Medulla oblongata (tissue), 1 donor: ENCODE measurements at regions not wholly inside any gene's neighbourhood (a gene's known extent, or its start where the extent isn't known, plus 50 kb on each side); places are given as distances from the start of the nearest gene placed in this dataset.

Experiments used
- DNase-seq: peaks from one replicate; pipeline ENCODE4 v3.0.0-alpha.2; 2015; ENCODE audit errors: extremely low spot score

DNA sequence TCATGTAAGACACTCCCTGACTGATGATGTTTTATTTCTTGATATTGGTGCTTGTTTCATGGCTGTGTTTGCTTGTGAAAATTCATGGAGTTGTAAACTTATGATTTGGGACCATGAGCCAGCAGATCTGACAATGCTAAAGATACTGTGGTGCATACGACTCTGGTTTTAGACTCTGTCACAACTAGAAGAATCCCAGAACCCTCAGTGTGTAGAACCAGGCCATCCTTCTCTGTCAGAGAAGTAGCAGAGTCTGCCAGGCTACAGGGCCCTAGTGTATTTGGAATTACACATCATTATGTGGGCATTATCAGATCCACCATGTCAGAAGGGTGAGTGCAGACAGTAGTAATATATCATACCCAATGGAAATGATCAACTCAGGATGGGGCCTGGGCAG lies 209.8 kb upstream of the POU2AF2 start:
- DNase-seq, result no peak

DNA sequence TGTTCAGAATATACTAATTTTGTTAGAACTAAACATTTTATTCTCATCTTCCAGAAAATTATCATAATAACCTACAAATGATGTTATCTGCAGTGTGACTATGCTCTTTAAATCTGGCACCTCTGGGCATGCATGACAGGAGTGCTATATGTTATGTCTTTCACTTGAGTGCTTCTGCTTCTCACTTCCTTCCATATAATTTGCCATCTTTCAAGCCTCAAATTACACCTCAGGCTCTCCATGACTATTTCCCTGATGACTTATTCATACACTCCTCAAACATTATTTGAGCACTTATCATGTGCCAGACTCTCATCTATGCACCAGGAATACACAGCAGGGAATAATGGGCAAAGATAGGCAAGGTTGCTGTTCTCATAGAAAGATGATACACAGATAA lies 219.3 kb upstream of the POU2AF2 start:
- no peak for DNase-seq

- no peak for DNase-seq
These were observed 224.4 kb upstream of the POU2AF2 start for GRCh38 chr11:111021131-111021530.

DNA sequence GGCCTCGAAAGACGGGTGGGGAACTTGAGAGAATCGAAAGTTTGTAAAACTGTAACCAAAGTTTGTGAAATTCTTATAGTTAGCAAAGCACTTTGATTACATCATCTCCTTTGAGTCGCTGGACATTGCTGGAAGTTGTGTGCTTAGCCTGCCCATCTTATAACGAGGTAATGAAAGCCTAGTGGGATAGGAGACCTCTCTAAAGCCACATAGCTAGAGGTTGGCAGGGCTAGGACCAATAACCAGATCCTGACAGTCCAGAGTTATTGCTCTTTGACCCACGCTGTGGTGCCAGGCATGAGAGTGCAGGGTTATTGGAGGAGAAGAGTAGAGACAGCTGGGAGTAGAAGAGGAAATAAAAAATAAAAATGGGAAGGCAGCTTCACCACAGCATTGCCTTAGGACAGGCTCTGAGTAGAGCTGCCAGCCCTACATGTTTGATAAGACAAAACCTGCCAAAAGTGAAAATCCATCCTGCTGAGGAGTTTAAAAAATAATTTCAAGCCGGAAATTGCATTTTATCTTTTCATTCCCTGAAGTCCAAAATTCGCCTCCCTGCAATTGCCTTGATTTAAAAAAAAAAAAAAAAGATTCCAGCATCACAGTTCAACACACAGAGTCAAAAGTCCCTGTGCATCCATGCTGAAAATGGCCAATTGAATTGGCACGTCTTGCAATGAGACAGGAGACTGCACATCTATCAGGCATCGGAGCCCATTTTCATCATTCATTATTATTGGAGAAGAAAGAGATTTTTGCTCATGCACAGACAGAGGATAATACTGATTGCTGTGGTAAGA lies 225.5 kb upstream of the POU2AF2 start:
- peak; percentile 5 for DNase-seq

- DNase-seq, result no peak
These were observed 226.1 kb upstream of the POU2AF2 start for GRCh38 chr11:111019451-111019850.

DNA sequence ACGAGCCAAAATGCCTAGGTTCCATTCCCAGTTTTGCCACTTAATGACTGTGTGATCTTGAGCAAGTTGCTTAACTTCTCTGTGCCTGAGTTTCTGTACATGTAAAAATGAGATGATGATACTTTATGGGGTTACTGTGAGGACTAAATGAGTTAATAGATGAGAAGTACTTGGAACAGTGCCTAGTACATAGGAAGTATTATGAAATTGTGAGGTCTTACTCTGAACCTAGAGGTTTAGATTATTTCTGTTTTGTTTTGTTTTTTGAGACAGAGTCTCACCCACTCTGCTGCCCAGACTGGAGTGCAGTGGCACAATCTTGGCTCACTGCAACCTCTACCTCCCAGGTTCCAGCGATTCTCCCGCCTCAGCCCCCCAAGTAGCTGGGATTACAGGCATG lies 227.0 kb upstream of the POU2AF2 start:
- DNase-seq, result no peak

- no peak for DNase-seq
These were observed 233.0 kb upstream of the POU2AF2 start for GRCh38 chr11:111012491-111012890.

- DNase-seq, result no peak
These were observed 234.3 kb upstream of the POU2AF2 start for GRCh38 chr11:111011275-111011594.

- DNase-seq, result no peak
These were observed 234.9 kb upstream of the POU2AF2 start for GRCh38 chr11:111010391-111011274.

DNA sequence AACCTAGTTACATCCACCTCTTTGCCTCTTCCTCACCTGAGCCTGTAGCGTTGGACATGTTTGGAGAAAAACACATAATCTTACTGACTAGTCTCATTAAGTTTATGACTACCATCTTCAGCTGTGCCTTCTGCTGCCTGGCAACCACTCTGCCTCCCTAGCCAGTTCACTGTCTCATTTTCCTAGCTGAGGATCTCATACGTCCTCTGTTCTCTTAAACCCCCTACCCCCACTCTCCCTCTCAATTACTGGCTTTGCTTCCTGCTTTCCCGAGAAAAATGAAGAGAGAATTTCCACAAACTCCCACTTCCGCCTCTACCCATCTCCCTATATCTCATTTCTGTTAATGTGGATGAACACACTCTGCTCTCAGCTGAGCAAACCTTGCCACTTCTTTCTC lies 239.3 kb upstream of the POU2AF2 start:
- DNase-seq, result no peak

DNA sequence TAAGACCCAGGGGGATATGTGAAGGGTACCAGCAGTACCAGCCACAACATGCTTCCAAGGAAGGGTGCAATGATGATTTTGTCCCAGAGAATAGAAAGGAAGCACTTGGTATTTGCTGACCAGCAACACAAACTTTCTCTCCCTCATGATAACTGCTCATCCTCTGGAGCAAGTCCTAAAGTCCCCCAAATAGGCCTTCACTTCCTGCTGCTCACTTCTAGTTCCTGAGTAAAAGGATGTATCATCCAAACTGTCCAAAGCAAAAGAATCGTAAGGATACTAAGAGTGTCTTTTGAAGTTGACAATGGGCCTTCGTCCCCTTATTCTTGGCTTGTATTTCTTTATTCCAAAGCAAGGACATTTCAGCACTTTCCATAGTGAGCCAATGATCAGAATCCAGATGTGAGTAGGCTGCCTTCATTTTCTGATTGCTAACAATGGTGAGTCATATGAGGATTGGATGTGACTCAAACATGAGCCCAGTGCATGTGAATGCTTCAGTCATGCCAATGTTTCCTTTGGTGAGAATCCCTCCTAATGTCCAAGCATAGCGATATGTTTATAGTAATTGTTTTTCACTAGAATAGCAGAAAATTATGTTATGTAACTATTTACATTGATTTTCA lies 243.4 kb upstream of the POU2AF2 start:
- no peak for DNase-seq

DNA sequence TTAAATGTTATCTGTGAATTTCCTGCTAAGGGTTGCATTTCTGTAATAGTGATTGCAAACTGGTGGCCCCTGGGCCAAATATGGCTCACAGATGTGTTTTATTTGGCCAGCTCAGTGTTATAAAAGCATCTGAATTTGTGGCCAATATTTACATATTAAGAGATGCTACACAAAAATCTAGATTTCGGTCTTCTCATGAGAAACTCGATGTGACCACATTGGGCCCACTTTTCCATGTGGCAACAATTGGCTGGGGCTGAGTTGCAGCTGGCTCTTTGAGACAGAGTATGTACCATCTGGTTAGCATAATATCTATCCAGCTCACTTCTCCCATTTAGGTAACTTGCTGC lies 244.5 kb upstream of the POU2AF2 start:
- DNase-seq, result no peak

GRCh38 chr11:111000400-111001080 lies 245.0 kb upstream of the POU2AF2 start:
- DNase-seq, result no peak

GRCh38 chr11:110992481-110992880 lies 253.0 kb upstream of the POU2AF2 start:
- DNase-seq, result no peak

DNA sequence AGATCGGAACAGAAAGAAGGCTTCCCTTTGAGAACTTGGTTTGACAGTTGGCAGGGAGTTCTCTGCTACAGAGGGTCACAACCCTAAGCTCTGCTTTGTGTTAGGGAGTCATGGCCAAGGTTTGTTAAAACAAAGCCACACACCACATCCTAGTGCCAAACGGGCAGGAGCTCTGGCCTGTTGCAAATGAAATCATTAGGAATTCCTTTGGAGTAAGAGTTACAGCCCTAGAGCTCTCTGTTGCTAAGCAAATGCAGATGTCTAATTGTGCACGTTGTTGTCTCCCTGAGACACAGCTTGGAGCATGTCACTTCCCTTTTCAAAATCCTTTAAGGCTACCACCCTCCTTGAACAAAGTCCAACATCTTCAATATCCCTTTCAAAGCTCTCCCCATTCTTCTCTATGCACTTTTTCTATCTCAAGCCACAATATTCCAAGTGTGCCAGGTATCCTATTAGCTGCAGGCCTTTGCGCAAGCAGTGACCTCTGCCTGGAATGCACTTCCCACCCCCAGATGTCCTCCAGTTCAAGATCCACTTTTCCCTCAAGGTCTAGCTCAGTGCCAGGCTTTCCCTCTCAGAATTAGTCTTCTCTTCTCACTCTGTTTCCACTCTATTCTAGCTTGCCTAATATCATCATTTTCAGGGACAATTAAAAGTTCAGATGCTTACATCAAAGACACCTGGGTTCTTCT lies 253.7 kb upstream of the POU2AF2 start:
- DNase-seq, result peak; percentile 42

GRCh38 chr11:110990311-110990710 lies 255.2 kb upstream of the POU2AF2 start:
- DNase-seq, result no peak

DNA sequence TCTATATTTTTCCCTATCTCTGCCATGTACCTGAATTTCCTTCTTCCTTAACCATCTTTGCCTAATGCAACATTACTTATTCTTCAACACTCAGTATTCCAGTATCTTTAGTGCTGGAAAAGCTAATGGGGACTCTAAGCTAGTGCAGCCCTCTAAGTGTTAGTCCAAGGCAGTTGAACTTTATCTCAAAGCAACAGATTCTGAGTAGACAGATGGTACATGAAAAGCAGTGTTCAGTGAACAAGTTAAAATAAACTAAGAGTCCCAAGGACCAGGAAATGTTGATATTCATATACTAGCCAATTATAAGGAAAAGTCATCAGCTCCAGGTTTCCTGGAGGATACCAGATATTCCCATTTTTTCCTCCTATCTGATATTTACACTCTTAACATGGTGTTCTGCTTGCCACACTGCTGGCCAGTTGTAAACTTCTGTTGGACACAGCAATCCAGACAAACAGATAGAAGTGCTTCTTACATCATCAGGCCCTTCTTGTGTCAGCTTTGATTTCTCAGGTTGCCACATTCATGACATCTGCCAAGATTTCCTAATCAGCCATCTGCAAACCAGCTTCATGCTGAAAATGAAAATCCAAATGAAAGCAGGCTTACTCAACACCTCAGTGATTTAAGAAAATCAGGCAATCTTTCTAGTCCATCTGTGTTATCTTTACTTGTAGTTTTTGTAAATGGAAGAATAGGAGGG lies 255.9 kb upstream of the POU2AF2 start:
- DNase-seq, result no peak

- DNase-seq, result no peak
These were observed 256.9 kb upstream of the POU2AF2 start for GRCh38 chr11:110988671-110989070.

DNA sequence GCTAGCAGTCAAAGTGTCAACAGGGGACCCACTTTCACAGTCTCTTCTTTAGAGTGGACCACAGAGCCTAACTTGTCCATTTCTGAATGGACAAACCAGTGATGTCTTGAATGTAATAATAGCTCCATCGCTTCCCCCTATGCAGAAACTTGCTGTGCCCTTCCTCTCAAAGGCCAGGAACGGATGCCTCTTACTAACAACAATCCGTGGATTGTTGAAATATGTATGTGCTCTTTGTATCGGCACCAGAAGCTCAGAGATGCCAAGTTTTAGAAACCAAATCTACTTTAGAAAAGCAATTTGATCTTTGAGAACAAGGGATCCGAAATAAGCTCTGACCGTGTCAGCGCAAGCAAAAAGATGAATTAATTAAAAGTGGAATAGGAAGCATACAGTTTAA lies 259.5 kb upstream of the POU2AF2 start:
- DNase-seq, result peak; percentile 12

DNA sequence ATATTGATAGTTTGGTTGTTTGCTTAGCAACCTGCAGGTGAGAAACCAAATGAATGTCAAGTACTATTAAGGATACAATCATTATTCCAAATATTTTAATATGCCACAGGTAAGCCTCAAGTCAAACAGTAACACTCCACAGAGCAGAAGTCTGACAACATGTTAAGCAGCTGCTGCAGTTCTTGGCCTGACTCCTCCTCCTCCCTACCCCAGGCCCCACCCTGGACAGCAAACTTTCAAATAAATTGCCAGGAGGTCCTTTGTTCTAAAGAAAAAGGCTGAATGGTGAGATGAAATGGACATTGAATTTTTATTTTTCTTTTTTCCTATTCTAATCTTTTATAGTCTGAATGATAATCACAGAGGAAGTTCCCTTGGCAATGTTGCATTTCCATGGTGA lies 260.0 kb upstream of the POU2AF2 start:
- DNase-seq, result no peak

DNA sequence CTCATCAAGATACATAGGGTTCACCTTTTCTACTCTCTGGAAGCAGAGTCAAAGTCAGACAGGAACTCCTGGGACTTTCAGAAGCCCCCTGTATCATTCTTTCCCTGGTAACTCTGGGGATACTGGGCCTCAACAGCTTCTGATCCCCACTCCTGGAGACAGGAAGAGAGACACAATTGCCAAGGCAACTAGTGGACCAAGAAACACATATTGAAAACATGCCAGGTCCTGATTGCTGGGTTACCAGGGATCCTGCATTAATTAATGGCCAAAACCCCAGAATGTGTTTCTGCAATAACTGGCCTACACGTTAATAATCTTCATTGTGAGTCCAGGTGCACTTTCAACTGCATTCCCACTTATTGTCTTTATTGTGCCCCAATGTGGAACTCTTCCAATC lies 260.8 kb upstream of the POU2AF2 start:
- no peak for DNase-seq
